Mucosa of gallbladder (tissue), 1 donor: ENCODE measurements at regions not wholly inside any gene's neighbourhood (a gene's known extent, or its start where the extent isn't known, plus 50 kb on each side); places are given as distances from the start of the nearest gene placed in this dataset.

Experiments used
- DNase-seq: peaks from one replicate; pipeline ENCODE4 v3.0.0-alpha.2; 2020; ENCODE audit warnings: low spot score
- donor health status: DM: no; HTN: no; CAD: no.

DNA sequence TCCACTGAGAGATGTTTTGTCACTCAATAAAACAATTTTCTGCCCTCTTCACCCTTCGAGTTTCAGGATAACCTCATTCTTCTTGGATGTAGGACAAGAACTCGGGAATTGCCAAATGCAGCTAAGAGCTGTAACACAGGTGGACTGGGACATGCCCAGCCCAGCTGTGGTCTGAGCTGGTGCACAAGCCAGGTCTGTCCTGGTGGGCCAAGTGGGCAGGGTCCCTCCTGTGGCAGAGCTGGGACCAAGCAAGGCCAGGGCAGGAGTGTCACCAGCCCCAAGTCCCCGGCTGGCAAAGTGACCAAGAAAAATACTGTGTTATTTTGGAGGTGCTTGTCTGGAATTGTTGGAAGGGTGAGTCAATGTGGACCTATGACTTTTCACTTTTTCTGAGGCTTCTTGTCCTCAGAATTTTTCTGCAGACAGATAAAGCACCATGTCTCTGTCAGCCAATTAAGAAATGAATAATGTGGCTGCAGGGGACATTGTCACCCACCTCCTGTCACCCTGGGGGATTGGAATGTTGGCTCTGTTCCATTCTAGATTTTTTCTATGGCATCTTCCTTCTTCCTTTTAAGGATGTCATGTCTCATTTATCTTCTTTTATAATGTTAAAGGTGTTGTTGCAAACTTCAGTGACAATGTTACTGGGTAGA is 645.2 kb upstream of the EPHA6 start:
- DNase-seq: no peak

DNA sequence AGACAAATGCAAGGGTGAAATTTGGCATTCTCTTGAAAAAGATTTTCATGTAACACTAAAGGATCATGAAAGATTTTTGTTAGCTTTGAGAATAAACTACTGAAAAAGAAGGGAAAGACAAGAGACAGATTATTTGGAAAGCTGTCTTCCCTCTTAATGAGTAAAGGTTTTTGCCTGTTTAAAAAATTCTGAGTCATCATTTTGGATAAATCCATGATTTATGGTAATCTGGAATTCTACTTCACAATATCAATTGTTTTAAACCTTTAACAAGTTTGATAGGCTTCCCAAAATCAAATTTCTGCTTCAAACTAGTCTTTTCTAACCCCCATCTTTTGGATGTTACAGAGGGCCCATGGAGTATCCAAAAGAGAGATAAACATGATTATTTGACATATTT is 641.5 kb upstream of the EPHA6 start:
- no peak for DNase-seq

- no peak for DNase-seq
Measured at GRCh38 chr3:96175500-96175899, 638.9 kb upstream of the EPHA6 start.

DNA sequence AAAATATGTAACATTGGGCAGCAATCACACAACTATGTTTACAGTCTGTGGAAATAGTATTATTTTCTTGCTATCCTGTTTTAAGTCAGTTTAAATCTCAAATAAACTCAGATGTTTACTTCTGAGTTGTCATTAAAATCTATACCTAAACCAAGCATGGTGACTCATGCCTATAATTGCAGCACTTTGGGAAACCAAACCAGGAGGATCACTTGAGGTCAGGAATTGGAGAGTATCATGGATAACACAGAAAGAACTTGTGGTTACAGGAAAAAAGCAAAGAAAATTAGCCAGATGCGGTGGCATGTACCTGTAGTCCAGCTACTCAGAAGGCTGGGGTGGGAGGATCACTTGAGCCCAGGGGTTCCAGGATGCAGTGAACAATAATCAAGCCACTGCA is 631.6 kb upstream of the EPHA6 start:
- DNase-seq: no peak

GRCh38 chr3:96183871-96184270 is 630.5 kb upstream of the EPHA6 start:
- DNase-seq: no peak

DNA sequence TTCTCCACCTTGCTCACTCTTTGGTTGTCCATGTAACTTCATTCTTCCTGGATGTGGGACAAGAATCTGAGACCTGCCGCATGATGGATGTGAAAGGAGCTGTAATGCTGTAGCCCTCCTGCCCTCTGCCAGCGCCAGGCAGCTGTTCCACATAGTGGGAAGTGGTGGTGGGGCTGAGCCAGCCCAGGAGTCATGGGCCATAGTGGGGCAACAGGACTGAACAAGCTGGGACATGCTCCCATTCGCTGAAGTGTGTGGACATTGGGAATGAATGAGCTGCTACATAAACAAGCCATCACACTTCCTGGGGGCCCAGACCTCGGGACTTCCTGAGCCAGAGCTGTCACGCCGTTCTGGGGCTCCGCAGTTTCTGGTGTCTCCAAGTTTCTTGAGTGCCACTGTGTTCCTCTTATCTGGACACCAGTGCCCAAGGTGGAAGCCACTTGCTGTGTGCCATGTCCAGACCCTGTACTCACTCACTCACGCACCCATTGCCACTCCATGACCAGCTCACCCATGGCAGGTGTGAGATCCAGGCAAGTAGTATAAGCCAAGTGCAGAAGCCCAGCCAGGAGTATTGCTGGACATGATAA is 624.3 kb upstream of the EPHA6 start:
- no peak for DNase-seq

- DNase-seq: no peak
Measured at GRCh38 chr3:96192966-96193550, 621.3 kb upstream of the EPHA6 start.

- no peak for DNase-seq
Measured at GRCh38 chr3:96200897-96201296, 613.5 kb upstream of the EPHA6 start.

DNA sequence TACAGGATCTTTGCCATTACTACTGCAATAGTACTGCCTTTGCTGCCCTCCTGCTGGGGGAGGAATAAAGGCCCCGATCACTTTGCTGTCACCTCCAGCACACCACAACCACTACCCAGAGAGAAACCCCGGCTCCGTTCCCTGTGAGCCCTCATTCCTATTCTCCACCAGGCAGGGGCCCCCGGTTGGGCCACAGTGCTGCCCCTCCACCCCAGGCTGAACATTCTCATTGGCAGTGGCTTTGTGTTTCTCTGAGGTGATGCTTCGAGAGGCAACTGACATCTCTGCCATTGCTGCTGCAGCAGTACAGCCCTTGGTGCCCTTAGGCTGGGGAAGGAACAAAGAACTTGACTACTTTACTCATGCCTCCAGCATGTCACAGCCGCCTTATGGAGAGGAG is 612.9 kb upstream of the EPHA6 start:
- DNase-seq: no peak

DNA sequence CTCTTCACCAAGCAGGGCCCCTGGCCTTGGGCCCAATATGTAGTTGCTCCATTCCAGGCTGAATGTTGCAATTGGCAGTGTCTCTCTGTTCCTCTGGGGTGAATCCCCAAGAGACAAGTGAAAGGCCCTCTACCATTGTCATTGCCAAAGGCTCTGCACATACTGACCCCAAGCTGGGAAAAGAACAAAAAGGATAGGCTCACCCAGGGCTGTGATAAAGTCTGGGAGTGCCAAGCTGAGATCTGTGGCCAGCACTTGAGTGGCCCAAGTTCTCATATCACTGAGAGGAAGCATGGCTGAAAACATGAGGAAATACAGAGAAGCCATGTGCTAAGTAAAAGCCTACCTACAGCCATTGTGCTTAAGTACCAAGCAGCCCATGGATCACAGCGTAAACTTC is 612.2 kb upstream of the EPHA6 start:
- no peak for DNase-seq

DNA sequence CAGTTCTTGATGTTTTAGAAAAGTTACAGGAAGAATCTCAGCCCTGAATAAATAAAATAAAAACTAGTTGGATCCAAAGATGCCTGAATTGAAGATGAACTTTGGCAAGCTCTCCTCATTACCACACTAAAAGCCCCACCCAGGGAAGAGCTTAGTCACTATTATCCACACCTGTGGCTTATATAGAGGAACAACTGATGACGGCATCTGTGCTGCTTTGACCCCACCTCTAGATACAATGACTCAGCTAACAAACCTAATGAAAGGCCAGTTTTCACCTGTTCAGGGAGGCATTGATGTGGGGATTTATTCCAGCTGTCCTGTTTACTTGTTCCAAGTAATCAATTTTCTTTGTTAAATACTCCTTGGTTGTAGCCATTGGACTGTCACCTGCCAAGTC is 604.7 kb upstream of the EPHA6 start:
- no peak for DNase-seq

GRCh38 chr3:96213393-96213792 is 601.0 kb upstream of the EPHA6 start:
- no peak for DNase-seq

DNA sequence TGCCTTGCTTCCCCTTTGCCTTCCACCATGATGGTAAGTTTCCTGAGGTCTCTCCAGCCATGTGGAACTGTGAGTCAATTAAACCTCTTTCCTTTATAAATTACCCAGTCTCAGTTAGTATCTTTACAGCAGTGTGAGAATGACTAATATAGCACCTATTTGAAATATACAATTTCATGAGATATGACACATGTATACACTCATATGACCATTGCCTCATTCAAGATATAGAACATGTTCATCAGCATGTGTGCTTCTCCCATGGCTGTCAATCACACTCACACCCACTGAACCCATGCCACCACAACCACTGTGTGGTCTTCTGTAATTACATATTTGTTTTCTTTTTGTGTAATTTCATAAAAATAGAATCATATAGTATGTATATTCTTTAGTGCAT is 599.5 kb upstream of the EPHA6 start:
- DNase-seq: no peak

- no peak for DNase-seq
Measured at GRCh38 chr3:96225494-96225893, 588.9 kb upstream of the EPHA6 start.

DNA sequence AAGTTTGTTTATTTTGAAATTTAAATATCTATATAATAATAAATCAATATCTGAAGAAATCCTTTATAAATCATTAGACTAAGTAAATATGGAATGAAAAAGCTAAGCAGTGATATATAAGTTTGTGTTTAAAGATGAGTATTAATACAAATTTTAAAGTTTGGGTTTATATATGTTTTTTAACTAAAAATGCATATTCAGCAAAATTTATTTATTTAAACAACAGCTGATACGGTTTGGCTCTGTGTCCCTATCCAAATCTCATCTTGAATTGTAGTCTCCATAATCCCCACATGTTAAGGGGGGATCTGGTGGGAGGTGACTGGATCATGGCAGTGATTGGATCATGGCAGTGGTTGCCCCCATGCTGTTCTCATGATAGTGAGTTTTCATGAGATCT is 580.7 kb upstream of the EPHA6 start:
- no peak for DNase-seq

DNA sequence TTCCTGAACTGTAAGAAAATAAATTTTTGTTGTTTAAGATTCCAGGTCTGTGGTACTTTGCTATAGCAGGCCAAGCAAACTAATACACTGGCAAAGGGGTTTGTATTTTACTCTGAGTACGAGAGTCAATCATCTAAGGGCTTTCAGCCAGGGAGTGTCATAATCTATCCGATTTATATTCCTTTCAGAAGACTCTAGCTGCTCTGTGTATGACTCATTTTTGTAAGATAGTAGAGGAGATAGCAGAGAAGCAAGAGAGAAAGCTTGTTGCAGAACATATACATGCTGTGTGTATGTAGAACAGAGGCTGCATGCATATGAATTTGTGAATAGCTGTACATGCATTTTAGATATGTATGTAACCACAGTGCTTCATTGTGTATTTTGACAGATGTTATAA is 577.9 kb upstream of the EPHA6 start:
- no peak for DNase-seq

- DNase-seq: no peak
Measured at GRCh38 chr3:96259299-96259698, 555.1 kb upstream of the EPHA6 start.

- DNase-seq: no peak
Measured at GRCh38 chr3:96264701-96265100, 549.7 kb upstream of the EPHA6 start.

DNA sequence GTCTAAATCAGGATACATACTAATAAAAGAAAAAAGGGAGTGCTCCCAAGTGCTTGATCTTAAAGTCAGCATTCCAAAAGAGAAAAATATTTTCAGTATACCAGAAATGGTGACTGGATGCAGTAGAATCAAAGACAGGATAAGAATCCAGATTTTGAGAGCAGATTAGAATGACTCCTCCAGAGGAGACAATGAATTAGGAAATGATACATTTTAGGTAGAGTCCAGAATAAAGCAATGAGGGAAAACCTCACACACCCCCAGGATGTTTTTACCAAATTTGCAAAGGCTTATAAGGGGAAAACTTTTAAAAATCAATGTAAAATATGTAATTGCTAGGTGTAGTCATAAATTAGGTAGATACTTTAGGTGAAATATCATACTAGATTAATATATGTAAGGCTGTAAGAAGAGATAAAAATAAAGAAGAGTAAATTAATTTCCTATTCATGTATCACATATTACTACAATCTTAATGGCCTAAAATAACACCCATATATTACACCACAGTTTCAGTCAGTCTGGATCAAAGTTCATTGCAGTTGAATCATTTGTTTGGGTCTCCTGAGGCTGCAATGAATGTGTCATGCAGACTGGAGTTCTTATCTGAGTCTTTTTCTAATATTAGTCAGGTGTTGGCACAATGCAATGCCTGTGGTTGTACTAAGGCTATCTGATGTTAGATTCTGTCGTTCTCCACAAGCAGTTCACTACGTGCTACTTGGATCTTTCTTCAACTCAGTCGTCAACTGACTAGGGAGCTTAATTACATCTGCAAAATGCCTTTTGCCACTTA is 547.8 kb upstream of the EPHA6 start:
- peak; percentile 58 for DNase-seq

- DNase-seq: peak; percentile 16
Measured at GRCh38 chr3:96267577-96267976, 546.8 kb upstream of the EPHA6 start.

- no peak for DNase-seq
Measured at GRCh38 chr3:96294143-96294542, 520.3 kb upstream of the EPHA6 start.

- no peak for DNase-seq
Measured at GRCh38 chr3:96300743-96301142, 513.7 kb upstream of the EPHA6 start.

DNA sequence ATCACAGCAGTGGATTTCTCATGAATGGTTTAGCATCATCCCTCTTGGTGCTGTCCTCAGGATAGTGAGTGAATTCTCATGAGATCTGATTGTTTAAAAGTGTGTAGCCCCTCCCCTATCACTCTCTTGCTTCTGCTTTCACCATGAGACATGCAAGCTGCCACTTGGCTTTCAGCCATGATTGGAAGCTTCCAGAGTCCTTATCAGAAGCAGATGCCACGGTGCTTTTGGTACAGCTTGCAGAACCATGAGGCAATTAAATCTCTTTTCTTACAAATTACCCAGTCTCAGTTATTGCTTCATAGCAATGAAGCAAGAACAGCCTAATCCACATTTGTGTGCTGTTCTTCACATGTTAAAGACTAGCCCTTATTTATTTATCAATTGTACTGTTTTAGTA is 495.2 kb upstream of the EPHA6 start:
- no peak for DNase-seq
